SKM-1 treated with dmso at 0.1 percent for 144 hours (cell line): ENCODE measurements at regions not wholly inside any gene's neighbourhood (a gene's known extent, or its start where the extent isn't known, plus 50 kb on each side); places are given as distances from the start of the nearest gene placed in this dataset.

Experiments used
- DNase-seq: peaks from one replicate; lab custom pipeline; 2025; ENCODE audit not compliant: unreplicated experiment; lab: John Stamatoyannopoulos, UW

DNA sequence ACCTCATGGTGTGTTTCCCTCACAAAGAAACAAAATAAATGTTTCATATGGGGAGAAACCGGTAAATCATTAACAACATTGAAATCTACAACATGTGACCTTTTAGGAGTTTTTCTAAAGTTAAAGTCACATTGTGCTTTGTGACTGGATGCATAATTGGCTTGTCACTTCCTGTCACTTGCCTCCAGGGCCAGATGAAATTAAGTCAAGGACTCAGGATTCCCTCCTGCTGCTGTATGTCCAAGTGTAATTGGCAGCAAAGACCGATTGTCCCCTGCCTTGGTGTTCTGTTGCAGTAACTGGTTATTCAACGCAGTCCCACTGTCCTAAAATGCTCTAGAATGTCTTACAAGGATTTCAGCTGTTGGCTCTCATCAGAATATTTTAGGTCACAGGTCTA lies 448.2 kb downstream of the LIG4 start:
- no peak for DNase-seq

DNA sequence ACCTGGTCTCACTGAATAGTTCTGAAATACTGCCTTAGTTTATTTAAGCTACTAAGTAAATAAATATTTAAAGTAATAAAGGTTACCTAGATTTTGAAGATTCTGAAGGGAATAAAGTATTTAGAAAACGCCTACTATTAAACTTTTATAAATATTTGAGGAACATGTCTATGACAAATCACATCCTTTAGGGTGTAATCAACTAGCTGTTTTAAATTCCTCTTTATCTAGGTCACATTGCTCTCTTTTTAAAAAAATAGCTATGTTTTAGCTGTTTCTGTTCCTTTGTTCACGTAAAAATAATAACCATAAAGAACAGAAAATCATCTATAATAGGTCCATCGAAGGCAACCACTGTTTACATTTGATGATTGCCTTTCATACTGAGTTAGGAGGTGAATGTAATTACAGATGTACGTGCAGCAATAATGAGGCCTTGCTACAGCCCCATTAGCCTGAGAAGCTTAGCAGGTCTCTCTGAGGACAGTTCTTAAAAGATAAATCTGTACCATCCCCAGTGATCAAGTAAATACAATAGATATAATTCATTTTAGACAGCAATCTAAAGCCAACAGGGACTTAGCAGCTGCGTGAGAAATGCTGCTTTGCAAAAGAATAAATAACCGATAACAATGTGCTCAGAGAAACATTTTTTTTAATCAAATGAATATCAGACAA lies 449.5 kb downstream of the LIG4 start:
- DNase-seq = no peak

- no peak for DNase-seq
Measured at GRCh38 chr13:107764046-107764445, 451.3 kb downstream of the LIG4 start.

- DNase-seq = no peak
Measured at GRCh38 chr13:107753748-107754147, 461.6 kb downstream of the LIG4 start.

GRCh38 chr13:107753291-107753690 lies 462.0 kb downstream of the LIG4 start:
- DNase-seq = no peak

DNA sequence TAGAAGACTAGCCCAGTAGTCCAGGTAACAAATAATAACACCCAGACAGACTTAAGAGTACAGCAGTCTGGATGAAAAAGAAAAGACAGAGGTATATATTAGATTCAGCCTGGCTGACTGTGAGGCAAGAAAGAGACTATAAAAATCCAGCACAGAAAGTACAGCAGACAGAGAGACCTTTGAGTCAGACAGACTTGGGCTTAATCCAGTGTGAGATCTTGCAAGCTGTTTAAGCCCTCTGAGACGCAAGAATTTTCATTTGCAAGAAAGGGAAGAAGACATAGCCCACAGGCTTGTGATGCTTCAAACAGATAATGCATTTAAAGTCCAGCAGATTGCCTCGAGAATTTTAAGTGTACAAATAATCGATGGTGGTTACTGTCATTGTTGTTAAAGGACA lies 471.4 kb downstream of the LIG4 start:
- DNase-seq = no peak

DNA sequence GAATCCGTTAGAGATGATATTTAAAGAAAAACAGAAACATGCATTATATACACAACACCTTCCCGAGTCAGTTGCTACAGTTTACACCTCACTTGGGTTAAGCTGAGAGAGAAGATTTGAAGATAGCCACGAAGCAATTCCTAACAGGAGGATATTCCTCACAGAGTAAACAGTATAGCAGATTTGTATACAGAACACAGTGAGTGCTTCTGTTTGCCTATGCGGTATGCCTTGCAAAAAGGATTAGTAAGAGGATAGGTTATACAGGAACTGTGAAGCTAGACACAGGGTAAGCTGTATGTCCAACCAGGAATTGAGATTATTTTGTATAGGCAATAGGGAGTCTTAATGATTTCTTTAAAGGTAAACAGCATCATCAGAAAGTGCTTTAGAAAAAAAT lies 471.8 kb downstream of the LIG4 start:
- no peak for DNase-seq

DNA sequence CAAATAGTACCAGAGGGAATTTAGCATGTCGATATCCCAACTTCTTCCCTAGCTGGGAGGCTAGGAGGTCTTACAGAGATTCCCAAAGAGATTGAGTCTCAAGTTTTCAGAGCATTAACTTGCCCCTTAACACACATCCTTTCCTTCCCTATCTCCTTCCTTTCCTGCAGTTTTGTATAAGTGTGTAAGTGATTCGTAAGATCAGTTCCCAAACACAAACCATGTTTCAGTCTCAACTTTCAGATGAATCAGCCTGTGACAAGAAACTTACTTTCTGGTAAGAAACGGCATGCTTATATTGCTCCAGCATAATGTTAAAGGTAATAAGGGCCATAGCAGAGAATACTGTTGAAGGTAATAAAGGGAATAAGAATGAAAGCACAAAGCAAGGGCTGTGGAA lies 472.2 kb downstream of the LIG4 start:
- no peak for DNase-seq

DNA sequence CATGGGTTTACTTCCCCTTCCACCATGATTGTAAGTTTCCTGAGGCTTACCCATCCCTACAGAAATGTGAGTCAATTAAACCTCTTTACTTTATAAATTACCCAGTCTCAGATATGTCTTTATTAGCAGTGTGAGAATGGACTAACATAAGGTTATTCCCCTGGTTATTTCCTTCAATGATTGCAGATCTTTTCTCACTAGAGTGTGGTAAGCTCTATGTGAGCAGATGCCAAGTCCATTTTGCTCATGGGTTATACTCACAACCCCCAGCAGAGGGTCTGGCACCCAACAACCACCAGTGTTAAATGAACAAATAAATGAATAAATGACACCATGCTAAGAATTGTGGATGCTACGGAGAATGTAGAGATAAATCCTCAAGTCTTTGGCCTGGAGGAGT lies 472.8 kb downstream of the LIG4 start:
- DNase-seq = no peak

DNA sequence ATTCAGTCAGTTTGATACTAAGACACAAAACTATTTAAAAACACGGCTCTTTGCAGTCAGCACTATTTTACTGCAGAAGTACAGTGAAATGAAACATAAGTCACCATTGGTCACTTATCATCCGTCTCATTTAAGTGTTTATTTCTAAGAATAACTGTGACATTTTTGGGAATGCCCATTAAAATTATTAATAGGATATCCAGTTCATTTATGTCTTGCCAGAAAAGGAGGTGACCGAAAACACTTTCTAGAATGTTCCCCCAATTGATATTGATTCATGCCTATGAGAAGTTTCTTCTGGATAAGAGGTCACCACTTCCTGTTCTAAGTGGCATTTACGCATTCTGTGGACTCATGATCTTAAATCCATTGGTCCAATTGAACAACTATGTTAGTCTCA lies 477.3 kb downstream of the LIG4 start:
- no peak for DNase-seq

DNA sequence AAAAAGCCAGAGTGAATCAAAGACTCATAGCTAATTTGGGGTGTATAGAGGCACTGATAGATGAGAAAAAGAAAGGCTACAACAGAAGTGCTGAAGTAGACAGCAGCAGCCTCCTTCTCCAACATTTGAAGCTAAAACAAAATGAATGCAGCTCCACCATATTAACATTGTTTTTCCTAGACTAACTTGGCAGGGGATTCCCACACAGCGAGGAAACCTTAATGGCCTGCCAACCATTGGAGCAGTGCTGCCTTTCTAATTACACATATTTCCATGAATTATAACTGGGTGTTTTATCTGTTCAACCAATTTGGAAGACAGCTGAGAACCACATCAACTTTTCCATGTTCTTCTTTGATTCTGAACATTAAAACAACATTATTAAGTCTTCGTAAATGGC lies 478.6 kb downstream of the LIG4 start:
- DNase-seq = no peak

GRCh38 chr13:107736170-107736569 lies 479.2 kb downstream of the LIG4 start:
- no peak for DNase-seq

DNA sequence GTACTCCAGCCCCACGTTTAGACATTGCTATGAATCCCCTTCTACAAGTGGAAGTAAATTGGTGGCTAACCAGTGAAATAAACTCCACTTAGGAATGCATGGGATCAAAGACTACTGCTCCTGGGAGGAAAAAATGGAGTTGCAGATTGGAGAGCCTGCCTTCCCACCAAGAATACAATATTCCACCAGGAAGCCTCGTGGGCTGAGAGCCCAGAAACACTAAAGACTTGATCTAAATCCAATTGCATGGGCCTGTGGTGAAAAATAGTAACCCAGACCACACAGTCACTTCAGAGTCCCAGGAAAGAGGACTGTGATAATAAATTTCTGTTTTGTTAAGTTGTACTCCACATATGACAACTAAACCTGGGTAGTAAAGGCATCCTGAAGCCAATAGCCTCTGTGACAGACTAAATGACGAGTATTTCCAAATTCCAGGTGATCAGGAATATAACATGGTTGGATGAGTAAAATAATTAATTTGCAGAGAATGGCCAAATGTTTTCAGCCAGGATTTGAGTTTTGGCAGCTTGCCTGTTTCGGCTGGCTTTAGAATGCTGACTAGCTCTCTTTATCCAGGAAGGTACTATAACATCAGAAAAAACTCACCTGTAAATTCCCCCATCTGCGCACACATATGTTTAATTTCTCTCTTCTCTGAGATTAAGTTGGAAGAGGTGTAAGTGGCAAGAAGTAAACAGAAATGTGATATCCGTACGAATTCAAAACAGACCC lies 480.3 kb downstream of the LIG4 start:
- DNase-seq = no peak

DNA sequence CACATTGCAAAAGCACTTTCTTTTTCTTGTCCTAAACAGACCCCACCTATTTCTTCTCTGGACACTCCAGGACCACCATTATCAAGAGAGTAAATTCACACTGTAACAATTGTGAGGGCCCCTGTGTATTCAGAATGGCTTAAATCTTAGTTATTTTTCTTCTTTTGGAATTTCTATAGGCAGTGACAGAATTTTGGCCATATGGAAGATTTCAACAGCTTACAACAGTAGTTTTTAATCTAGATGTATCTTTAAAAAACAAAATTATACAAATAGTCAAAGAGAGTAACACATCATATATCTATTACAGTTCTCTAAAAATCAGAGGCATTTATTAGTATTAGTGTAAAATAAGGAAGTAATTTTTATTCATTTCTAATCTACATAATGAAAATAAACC lies 482.1 kb downstream of the LIG4 start:
- no peak for DNase-seq

DNA sequence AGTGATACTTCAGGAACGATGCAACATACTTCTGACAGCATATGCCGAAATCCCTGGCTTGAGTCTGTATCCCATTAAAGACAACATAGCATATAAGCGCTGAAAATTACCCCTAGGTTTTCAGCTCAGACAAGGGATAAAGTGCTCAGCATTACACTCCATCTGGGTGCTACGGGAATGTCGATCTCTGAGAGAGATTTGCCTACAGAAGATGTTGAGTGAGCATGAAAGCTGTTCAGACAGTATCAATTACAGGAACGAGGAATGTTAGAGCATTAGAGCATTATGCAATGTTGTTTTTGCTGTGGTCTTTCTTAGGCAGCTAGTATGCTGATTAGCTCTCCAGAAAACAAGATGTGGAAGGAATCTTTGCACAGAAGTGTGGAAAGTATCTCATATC lies 484.5 kb downstream of the LIG4 start:
- DNase-seq = no peak

- no peak for DNase-seq
Measured at GRCh38 chr13:107721125-107721869, 494.0 kb downstream of the LIG4 start.

DNA sequence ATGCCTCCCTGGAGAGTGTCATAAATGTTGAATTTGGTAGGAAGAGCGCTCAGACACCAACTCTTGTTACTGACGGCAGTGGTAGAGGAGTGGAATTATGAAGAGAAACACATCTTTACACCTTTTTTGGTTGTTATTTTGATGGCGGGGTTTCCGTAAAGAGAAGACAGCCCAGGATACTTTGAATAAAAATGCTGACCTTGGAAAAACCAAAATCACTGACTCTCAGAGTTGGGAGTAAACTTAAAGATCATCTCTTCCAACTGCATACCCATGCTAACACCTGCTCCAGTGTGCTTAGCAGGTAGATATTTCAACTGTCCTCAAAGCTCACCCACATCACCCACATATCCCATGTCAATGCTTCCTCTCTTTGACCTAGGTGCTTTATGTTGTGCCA lies 498.6 kb downstream of the LIG4 start:
- no peak for DNase-seq

DNA sequence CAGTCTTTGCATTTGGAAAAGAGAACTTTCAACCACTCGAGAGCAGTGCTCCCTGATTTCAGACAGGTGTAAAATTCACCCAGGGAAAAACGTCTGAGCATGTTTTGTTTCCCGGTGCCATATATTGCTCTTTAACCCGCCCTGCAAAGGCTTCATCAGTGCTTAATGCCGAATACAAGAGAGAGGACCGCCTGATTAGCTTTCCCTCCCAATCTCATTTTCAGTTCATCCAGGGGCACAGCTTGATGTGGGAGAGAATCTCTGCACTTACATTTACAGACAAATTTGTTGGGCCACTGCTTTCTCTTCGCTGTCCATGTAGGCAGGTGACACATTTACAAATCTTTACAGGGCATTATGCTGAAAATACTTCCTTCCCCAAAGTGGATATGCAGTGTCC lies 499.1 kb downstream of the LIG4 start:
- no peak for DNase-seq

DNA sequence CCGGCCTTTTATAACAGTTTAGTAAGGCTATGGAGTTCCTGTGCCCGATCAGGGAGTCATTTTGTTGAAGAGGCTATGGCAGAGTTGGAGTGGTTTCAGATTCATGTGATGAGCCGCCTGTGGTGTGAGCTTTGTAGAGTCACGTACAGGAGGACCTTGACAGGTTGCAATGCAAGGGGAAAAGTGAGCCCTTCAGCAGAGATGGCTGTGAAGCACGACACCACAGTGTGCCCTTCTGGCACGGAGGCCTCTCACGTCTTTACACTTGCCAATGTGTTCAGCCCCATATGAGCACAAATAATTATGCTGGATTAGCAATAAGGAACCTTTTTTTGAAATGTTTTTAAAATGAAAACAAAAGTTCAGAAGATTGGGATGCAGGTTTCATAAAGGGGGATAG lies 499.8 kb downstream of the LIG4 start:
- DNase-seq = no peak

DNA sequence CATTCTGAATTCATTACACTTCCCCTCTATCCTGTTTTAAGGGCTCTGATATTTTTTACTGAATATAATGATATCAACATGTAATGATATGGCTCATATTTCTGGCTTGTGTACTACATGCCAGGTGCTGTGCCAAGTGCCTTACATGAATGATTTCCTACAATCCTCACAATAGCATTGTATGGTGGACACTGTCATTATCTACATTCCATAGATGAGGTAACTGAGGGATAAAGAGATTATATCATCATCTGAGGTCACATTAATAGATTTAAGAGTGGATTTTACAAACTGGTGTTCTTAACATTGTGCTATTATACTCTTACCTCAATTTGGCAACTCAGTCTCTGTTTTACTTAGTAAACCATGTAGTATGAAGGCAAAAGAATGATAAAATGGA lies 502.0 kb downstream of the LIG4 start:
- DNase-seq = no peak

DNA sequence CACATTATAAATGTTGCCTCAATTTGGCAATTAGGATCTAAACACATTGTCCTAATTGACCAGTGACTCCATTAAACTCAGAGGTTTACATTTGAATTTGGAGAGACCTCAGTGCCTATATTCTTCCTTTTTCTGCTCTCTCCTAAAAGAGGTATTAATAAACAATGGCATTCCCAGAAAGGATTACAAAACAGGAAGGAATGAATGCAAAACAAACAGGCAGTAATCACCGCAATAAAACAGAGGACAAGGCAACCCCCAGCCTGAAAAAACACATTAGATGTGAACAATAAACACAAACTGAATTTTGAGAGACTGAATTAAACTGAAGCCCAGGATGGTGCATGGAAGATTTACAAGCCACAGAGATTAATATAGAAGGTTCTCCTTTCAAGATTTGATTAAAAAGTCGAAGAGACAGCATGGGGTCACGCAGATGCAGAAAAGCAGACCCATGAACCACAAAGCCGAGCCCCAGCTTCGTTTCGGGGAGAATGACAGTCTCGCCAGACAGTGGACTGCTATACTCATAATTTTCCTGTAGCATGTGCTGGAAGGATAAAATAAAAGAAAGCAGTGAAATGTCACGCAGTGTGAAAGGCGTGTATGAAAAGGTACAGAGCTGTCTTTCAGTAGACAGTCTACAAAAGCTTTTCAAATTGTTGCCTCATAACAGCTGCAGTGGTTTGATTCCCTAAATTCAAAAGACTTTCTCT lies 503.0 kb downstream of the LIG4 start:
- no peak for DNase-seq

- no peak for DNase-seq
Measured at GRCh38 chr13:107690181-107690580, 525.2 kb downstream of the LIG4 start.
